GM12872 (cell line): ENCODE measurements at regions not wholly inside any gene's neighbourhood (a gene's known extent, or its start where the extent isn't known, plus 50 kb on each side); places are given as distances from the start of the nearest gene placed in this dataset.

Experiments
- CTCF ChIP-seq: IDR thresholded peaks from 3 replicates; pipeline ENCODE4 v1.5.1; 2011; ENCODE audit warnings: low read depth, mild to moderate bottlenecking, low read length, moderate library complexity; ENCODE audit not compliant: insufficient read depth

GRCh38 chr11:27254744-27255446 is 108.1 kb downstream of the CCDC34 start:
- no peak for TF ChIP-seq CTCF

- TF ChIP-seq CTCF, result no peak
Observed at GRCh38 chr11:27253224-27253623, 109.8 kb downstream of the CCDC34 start.

GRCh38 chr11:27250867-27251665 is 111.9 kb downstream of the CCDC34 start:
- TF ChIP-seq CTCF, result no peak

- TF ChIP-seq CTCF, result no peak
Observed at GRCh38 chr11:27248576-27249509, 114.2 kb downstream of the CCDC34 start.

- TF ChIP-seq CTCF, result no peak
Observed at GRCh38 chr11:27247660-27248059, 115.4 kb downstream of the CCDC34 start.

GRCh38 chr11:27246925-27247324 is 116.1 kb downstream of the CCDC34 start:
- TF ChIP-seq CTCF, result no peak

- no peak for TF ChIP-seq CTCF
Observed at GRCh38 chr11:27244900-27245299, 118.1 kb downstream of the CCDC34 start.
